ENCODE measurements at regions not wholly inside any gene's neighbourhood (a gene's known extent, or its start where the extent isn't known, plus 50 kb on each side); places are given as distances from the start of the nearest gene placed in this dataset.

DNA sequence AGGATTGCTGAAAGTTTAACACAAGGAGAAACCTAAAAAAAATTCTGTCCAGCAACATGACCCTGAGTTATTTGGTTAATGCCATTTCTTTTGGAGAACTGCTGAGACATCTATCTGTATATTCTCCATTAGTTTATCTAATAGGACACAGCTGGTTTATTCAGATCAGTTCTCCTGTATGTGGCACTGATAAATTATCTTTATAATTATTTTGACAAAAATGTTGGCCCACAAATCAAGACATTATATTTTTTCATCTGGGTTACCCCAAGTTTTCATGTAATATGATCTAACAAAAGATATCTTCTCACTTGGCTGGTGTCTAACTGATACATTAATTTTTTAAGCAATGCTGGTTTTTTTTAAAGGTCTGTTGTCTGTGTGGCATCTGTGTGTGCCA is 231.4 kb downstream of the KLF12 start:
- intact Hi-C loops (cut with DNase I) = no loop called here
- TF ChIP-seq, protein P1, sequence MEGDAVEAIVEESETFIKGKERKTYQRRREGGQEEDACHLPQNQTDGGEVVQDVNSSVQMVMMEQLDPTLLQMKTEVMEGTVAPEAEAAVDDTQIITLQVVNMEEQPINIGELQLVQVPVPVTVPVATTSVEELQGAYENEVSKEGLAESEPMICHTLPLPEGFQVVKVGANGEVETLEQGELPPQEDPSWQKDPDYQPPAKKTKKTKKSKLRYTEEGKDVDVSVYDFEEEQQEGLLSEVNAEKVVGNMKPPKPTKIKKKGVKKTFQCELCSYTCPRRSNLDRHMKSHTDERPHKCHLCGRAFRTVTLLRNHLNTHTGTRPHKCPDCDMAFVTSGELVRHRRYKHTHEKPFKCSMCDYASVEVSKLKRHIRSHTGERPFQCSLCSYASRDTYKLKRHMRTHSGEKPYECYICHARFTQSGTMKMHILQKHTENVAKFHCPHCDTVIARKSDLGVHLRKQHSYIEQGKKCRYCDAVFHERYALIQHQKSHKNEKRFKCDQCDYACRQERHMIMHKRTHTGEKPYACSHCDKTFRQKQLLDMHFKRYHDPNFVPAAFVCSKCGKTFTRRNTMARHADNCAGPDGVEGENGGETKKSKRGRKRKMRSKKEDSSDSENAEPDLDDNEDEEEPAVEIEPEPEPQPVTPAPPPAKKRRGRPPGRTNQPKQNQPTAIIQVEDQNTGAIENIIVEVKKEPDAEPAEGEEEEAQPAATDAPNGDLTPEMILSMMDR (IDR thresholded peaks at IDR 0.05) = no peak
- Histone ChIP-seq H3K9me3 (no peaks in the 10 kb centered on the region), H3K36me3 (ENCODE audit: insufficient read depth in 1 of 2, low read depth in 1 of 2) (no peaks in the 10 kb centered on the region), H3K27me3 (ENCODE audit: insufficient read depth in 3 of 3, low read length in 2 of 3) (no peaks in the 10 kb centered on the region), H3K4me1 (no peaks in the 10 kb centered on the region), H3K27ac (no peak overlapping the region), H3K4me3 (no peak overlapping the region)
- no peak for DNase-seq
- no peak for ATAC-seq

DNA sequence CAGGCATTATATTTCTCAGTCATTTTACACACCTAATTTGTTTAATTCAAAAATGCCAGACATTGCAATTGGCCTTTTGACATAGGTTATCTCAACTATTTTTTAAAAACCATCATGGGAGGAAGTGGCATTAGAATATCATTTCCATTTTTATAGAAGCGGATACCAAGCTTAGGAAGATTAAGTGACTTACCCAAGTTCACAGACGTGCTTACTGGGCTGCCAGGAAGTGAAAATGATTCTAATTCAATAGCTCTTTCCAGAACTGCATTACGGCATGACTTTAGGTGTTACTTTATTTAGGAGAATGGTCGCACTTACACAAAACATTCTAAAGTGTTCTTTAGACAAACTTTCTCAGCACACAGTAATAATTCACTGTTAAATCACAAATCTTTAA is 231.9 kb downstream of the KLF12 start:
- WGBS, 3 donors = 18 to 30% (median 23%) methylated on average over 4 of the region's 4 CpGs
- Histone ChIP-seq H3K9me3 (no peaks in the 10 kb centered on the region), H3K4me3 (no peak overlapping the region), H3K4me1 (no peaks in the 10 kb centered on the region), H3K27me3 (ENCODE audit: insufficient read depth in 3 of 3, low read length in 2 of 3) (no peaks in the 10 kb centered on the region), H3K36me3 (ENCODE audit: insufficient read depth in 1 of 2, low read depth in 1 of 2) (peaks cover 0 to under 1% of the 10 kb centered on the region in 2 donors), H3K27ac (no peak overlapping the region)
- intact Hi-C loops (cut with DNase I) = no loop called here
- TF ChIP-seq, protein P1 (IDR thresholded peaks at IDR 0.05) = no peak
- DNase-seq = no peak
- no peak for ATAC-seq

DNA sequence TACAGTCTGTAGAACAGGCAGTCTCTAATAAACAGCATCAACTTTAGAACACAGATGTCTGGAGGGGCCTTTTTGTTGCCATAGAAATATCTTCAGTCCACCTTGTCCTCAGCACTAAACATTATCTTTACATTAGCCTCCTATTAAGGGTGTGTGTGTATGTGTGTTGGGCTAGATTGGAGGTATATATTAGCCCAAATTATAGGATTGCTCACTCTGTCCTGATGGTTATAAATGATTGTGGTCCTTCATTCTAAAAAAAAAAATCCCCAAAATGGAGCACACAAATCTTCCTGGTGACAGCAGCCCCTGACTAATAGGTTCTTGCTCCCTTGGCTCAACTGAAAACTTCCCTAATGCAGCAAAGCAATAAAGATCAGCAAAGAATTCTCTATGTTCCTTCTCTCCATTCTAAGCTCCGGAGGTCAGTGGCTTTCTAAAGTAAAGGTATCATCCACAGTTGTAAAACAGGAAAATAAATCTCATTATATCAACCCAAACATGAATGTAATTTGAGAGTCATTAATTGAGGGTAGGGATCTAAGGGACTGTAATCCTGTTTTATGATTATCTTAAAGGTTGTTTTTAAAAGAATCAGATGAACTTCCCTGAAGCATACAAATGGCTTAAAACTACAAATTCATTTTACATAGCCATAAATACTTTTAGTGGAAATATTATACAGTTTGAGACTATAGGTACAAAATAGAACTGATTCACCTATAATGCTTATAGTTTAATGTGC is 232.7 kb downstream of the KLF12 start:
- WGBS, 3 donors = 80 to 87% (median 83%) methylated on average over 1 of the region's 1 CpG
- Histone ChIP-seq H3K27ac (no peak overlapping the region), H3K4me3 (no peak overlapping the region), H3K9me3 (no peaks in the 10 kb centered on the region), H3K36me3 (ENCODE audit: insufficient read depth in 1 of 2, low read depth in 1 of 2) (peaks cover 0 to 3% of the 10 kb centered on the region in 2 donors), H3K4me1 (no peaks in the 10 kb centered on the region), H3K27me3 (ENCODE audit: insufficient read depth in 3 of 3, low read length in 2 of 3) (no peaks in the 10 kb centered on the region)
- DNase-seq = no peak
- intact Hi-C loops (cut with DNase I) = no loop called here
- no peak for ATAC-seq
- TF ChIP-seq, protein P1 (IDR thresholded peaks at IDR 0.05) = no peak

DNA sequence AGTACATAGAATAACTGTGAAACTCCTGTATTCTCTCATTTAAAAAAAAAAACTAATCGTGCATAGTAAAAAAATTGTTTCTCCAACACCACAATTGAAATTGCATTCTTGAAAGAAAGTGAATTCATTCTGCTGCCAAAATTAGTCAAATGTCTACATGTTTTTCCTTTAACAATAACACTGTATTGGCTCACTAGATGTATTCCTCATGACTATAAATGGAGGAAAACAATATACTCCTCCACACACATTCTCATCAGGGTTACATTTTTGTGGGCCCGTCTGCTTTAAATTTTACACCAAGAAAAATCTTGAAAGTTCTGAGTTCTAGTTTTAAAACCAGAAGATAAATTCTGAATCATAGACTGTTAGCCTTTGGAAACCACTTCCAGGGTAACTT is 233.6 kb downstream of the KLF12 start:
- ATAC-seq (no peak), DNase-seq (no peak)
- Histone ChIP-seq H3K27me3 (ENCODE audit: insufficient read depth in 3 of 3, low read length in 2 of 3) (no peaks in the 10 kb centered on the region), H3K9me3 (no peaks in the 10 kb centered on the region), H3K4me3 (no peak overlapping the region), H3K27ac (no peak overlapping the region), H3K36me3 (ENCODE audit: insufficient read depth in 1 of 2, low read depth in 1 of 2) (peaks cover 0 to 3% of the 10 kb centered on the region in 2 donors), H3K4me1 (no peaks in the 10 kb centered on the region)
- intact Hi-C loops (cut with DNase I) = no loop called here
- WGBS, 3 donors = 69 to 79% (median 78%) methylated on average over 2 of the region's 2 CpGs
- TF ChIP-seq, protein P1 (IDR thresholded peaks at IDR 0.05) = no peak

DNA sequence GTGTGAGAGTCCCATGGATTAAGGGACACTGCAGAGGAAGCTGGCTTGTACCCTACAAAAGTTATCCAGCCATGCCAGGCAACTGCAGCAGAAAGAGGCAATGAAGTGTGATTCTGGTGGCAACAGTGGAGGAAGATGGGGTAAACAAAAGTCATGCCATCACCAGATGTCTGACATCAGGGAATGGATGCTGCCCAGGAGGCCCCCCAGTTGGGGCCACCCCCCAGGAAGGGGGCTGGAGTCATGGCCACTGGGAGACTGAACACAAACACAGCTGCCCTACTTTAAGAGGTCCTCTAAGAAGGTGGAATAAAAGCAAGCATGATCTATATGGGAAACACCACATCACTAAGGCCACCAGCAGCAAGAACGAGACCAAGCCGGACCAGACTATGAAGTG is 235.3 kb downstream of the KLF12 start:
- Histone ChIP-seq H3K4me1 (no peaks in the 10 kb centered on the region), H3K27me3 (ENCODE audit: insufficient read depth in 3 of 3, low read length in 2 of 3) (no peaks in the 10 kb centered on the region), H3K36me3 (ENCODE audit: insufficient read depth in 1 of 2, low read depth in 1 of 2) (peaks cover 0 to 3% of the 10 kb centered on the region in 2 donors), H3K27ac (no peak overlapping the region), H3K4me3 (no peak overlapping the region), H3K9me3 (no peaks in the 10 kb centered on the region)
- intact Hi-C loops (cut with DNase I) = no loop called here
- WGBS, 3 donors = 85 to 97% (median 95%) methylated on average over 2 of the region's 2 CpGs
- TF ChIP-seq, protein P1 (IDR thresholded peaks at IDR 0.05) = no peak
- ATAC-seq (no peak), DNase-seq (no peak)
